ENCODE measurements at regions not wholly inside any gene's neighbourhood (a gene's known extent, or its start where the extent isn't known, plus 50 kb on each side); places are given as distances from the start of the nearest gene placed in this dataset.

GRCh38 chr20:50273601-50274491 is 83.2 kb downstream of the CEBPB start:
- no peak for DNase-seq (ENCODE audit: low spot score)

GRCh38 chr20:50274570-50275430 is 84.2 kb downstream of the CEBPB start:
- no peak for DNase-seq (ENCODE audit: low spot score)

- no peak for DNase-seq (ENCODE audit: low spot score)
These were observed 85.8 kb downstream of the CEBPB start for GRCh38 chr20:50276119-50277063.

GRCh38 chr20:50277064-50277415 is 86.4 kb downstream of the CEBPB start:
- no peak for DNase-seq (ENCODE audit: low spot score)

DNA sequence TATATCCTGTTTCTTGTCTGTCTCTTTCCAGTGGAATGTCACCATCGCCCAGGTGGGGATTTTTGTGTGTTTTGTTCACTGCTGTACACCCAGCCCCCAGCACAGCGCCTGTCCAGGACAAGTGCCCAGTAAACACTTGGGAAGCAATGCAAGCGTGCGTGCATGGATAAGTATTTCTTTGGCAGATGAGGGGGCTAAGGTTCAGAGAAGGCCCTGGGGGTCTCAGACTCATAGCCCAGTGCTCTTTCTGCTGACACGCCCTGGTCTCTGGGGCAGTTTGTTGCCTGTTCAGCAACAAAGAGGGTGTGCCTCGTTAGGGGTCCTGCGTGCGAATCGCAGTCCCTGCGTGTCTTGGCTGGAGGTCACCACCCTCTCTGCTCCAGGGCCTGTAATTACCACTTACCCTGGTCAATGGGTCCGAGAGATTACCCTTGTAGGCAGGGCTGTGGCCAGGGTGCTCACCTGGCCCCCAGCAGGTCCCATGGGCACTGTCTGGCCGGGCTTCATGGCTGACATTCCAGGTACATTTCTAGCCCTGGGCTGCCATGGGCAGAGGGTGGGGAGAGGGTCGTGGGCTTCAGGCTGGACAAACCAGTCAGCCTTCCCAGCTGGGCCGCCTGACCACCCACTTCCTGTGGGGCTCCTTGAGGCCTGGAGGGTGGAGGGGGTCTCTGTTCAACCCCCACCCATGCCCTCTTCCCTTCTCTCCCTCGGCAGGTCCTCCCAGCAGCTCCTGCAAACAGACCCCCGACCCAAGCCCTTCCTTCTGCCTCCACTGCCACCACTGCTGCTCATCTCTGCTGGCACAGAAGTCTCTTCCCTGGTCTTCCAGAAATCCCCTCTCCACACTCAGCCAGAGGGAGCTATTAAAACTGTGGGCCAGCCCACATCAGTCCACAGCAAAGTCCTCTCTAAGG is 87.1 kb downstream of the CEBPB start:
- DNase-seq (ENCODE audit: low spot score) = no peak

DNA sequence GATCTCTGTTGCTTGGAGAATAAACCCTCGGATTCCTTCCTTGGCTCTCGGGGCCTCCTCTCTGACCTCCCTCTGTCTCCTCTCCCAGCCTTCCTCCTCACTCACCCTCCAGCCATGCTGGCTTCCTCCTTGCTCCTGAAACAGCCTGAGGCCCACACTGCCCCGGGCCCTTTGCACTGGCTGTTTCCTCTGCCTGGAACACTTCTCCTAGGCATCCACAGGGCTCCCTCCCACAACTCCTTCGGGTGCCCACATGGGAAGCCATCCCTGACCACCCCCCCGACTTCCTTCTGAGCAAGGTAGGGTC is 87.7 kb downstream of the CEBPB start:
- DNase-seq (ENCODE audit: low spot score) = no peak

DNA sequence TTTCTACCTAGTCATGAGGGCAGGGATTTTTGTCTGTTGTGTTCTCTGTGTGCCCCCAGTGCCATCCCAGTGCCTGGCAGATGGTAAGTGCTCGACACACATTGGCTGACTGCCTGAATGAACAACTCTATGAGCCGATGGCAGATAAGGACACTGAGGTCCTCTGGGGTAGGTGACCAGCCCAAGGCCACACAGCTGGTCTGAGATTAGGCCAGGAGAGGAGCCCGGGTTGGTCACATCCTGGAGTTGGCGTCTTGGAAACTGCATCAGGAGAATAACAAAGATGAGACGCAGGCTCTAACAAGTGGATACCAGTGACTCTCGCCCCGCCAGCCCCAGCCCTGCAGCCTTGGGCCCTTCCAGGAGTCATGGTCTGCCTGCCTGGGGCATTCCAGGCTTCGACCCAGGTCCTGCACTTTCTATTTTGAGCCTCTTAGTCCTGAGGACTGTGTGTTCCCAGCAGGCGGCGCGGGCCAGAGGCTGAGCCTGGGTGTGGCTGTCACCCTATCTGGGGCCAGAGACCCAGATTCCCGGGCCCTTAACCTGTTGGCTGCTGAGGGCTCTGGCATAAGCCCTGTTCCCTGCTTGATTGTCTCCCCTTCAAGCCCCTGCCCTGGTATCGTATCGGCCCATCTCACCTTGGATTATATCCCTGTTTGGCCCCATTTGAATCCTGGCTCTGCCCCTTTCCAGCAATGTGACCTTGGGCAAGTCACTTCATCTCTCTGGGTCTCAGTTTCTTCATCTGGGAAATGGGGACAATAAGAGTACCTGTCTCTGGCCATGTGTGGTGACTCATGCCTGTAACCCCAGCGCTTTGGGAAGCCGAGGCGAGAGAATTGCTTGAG is 88.3 kb downstream of the CEBPB start:
- DNase-seq (ENCODE audit: low spot score) = no peak

- DNase-seq (ENCODE audit: low spot score) = no peak
These were observed 89.6 kb downstream of the CEBPB start for GRCh38 chr20:50279988-50280850.

DNA sequence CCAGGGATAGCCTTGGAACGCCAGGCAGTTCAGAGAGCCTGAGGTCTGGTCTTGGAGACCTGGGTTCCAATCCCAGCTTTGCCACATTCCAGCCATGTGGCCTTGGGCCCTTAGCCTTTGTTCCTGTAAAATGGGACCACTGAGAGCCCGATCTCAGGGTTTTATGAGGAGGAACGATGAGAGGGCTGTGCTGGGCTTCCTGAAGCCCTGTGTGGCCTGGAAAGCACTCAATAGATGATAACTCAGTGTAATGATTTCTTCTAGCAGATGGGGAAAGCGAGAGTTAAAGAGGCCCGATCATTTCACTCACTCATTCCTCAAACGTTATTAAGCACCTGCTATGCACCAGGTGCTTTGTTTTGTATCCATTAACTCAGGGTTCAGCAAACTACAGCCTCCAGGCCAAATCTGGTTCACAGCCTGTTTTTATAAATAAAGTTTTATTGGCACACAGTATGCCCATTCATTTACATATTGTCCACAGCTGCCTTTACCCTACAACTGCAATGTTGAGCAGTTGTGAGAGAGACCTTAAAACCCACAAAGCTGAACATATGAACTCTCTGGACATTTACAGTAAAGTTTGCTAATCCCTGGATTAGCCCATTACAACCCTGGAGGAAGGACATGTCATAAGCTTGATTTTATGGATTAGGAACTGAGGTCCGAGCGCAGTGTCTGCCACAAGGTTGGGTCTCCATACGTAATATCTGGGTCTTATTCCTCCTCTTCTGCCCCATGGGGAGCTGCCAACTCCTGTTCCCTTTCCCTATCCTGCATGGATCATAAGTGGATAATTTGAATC is 90.4 kb downstream of the CEBPB start:
- DNase-seq (ENCODE audit: low spot score) = peak; percentile 50

GRCh38 chr20:50281831-50282591 is 91.4 kb downstream of the CEBPB start:
- DNase-seq (ENCODE audit: low spot score) = peak; percentile 61

- no peak for DNase-seq (ENCODE audit: low spot score)
These were observed 92.1 kb downstream of the CEBPB start for GRCh38 chr20:50282592-50283241.

DNA sequence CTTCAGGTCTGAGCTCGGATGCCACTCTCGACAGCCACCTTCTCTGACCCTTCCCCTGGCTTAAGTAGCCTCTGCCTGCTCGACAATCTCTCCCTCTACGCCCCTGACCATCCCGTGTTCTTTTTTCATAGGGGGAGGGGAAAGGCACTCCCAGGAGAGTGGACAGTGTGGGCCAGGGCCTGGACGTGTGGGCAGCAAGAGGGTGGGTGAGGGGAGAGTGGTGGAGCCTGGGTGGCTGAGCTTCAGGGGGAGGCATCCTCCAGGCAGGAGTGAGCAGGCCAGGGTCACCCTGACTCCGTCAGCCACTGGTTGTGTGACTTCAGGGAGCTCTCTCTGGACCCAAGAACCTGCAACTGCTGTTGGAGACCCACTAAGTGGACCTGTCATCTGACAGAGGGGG is 92.7 kb downstream of the CEBPB start:
- DNase-seq (ENCODE audit: low spot score) = no peak

DNA sequence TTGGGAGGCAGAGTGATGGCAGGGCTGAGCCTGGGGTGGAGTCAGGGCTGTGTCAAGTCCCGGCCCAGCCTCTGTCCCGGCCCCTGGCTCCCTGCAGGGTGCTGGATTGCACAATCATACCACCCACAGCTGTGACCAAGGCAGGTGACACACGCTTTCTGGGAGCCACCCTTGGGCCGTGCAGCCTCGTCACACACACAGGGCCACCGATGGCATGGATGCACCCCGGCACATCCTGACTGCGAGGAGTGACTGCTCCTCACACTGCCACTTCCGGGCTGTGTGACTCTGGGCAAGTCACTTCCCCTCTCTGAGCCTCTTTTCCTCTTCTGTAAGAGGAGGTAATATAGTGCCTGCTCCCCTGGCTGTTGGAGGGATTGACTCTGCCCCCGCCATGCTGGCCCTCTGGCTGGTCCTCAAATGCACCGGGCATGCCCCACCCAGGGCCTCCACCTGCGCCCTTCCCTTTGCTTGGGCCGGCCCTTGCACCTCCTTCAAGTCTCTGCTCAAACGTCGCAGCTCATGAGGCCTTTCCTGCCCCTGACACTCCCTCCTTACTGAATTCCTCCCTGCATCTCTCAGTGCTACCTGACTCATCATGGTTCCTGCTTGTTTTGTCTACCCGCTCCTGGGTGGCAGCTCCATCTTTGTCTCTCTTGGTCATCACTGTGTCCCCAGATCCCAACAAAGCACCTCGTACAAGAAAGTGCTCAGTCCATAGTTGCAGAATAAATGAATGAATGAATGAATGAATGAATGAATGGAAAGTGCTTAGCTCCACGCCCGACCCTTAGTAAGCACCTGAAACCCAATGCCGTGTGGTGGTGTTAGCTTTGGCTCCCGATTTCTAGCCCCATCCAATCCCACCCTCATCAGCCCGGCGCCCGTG is 93.5 kb downstream of the CEBPB start:
- DNase-seq (ENCODE audit: low spot score) = peak; percentile 31

DNA sequence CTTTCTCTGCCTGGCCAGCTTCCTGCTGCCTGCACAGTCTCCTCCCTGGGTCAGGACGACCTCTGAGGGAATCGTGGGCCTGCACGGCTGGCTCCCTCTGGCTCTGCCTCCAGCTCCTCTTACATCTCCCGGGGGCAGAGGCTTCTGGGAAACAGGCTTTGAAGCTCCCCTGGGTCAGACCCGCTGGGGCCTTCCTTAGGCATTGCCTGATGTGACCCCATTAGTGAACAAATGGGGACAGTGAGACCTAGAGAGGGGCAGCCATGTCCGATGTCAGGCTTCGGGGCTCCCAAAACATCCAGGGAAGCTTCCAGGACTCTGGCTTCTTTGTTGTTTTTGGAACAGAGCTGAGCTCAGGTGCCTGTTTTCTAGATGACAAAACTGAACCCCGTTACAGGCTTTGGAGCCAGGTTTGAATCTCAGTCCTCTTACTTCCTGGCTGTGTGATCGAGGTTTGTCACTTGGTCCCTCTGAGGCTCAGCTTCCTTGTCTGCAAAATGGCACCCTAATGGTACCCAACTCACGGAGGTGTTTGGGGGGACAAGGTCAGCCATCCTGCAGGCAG is 94.3 kb downstream of the CEBPB start:
- peak; percentile 44 for DNase-seq (ENCODE audit: low spot score)

DNA sequence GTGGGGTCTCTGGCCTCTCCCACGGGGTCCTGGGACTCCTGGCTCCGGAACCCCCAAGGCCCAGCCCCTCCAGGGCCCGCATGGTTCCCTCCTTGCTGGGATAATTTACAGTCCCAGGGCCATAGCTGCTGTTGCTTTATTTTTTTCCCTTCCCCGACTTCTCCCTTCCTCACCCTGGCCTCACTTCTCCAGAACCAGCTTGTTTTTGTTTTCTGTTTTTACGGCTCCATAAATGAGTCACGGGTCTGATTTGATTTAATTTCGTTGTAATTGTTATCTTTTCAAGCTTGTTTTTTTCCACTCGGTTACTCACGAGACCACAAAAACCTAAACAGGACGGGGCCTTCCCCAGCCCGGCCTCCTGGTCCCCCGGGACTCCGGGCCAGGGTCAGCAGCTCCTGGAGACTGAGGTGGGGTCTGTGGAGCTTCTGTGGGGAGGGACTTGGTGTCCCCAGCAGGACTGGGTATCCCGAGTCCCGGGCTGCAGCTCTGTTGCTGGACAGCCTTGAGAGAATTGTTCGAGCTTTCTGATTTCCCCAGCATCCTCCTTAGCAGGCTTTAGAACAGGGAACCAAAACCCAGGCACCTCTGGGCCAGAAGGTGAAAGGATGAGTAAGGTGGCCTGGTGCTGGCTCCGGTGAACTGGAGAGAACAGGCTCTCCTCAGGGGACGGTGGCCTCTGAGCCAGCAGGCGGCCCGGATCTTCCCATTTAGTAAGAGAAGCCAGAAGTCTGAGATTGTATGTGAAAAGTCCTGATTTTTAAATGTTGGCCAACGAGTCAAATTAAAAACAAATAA is 94.9 kb downstream of the CEBPB start:
- peak; percentile 66 for DNase-seq (ENCODE audit: low spot score)

All from NAMALWA (cell line).